Stimulated activated CD4-positive, alpha-beta T cell treated with anti-CD3 and anti-CD28 coated beads, Interleukin-2, amount 100 ng/mL, for 48 hours (primary cell): ENCODE measurements at regions not wholly inside any gene's neighbourhood (a gene's known extent, or its start where the extent isn't known, plus 50 kb on each side); places are given as distances from the start of the nearest gene placed in this dataset.

Source experiments
- DNase-seq, 2 donors: peaks; one replicate each; pipeline ENCODE4 v3.0.0-alpha.2; 2020

- no peak for DNase-seq
Measured at GRCh38 chr22:26897384-26897783, 240.0 kb downstream of the MIAT start.

- DNase-seq: no peak
Measured at GRCh38 chr22:26898946-26899605, 241.7 kb downstream of the MIAT start.

- no peak for DNase-seq
Measured at GRCh38 chr22:26900787-26901186, 243.4 kb downstream of the MIAT start.

GRCh38 chr22:26901198-26901816 lies 243.9 kb downstream of the MIAT start:
- DNase-seq: no peak

- DNase-seq: no peak
Measured at GRCh38 chr22:26902401-26903029, 245.1 kb downstream of the MIAT start.

- DNase-seq: peak; percentile 1 to 5
Measured at GRCh38 chr22:26903030-26903856, 245.9 kb downstream of the MIAT start.

- DNase-seq: no peak
Measured at GRCh38 chr22:26904483-26904882, 247.1 kb downstream of the MIAT start.

- no peak for DNase-seq
Measured at GRCh38 chr22:26905076-26905475, 247.7 kb downstream of the MIAT start.

GRCh38 chr22:26905640-26906039 lies 248.3 kb downstream of the MIAT start:
- no peak for DNase-seq

- no peak for DNase-seq
Measured at GRCh38 chr22:26906464-26906863, 249.1 kb downstream of the MIAT start.

- DNase-seq: no peak
Measured at GRCh38 chr22:26907366-26907765, 250.0 kb downstream of the MIAT start.

- no peak for DNase-seq
Measured at GRCh38 chr22:26910845-26911244, 253.5 kb downstream of the MIAT start.

GRCh38 chr22:26912655-26913345 lies 255.4 kb downstream of the MIAT start:
- no peak for DNase-seq

- no peak for DNase-seq
Measured at GRCh38 chr22:26914519-26915185, 257.3 kb downstream of the MIAT start.

GRCh38 chr22:26916236-26916635 lies 258.8 kb downstream of the MIAT start:
- no peak for DNase-seq

GRCh38 chr22:26918226-26918625 lies 260.8 kb downstream of the MIAT start:
- no peak for DNase-seq

- no peak for DNase-seq
Measured at GRCh38 chr22:26921726-26922125, 264.3 kb downstream of the MIAT start.

GRCh38 chr22:26922806-26923205 lies 265.4 kb downstream of the MIAT start:
- DNase-seq: no peak

GRCh38 chr22:26923531-26923930 lies 266.1 kb downstream of the MIAT start:
- DNase-seq: no peak

GRCh38 chr22:26927821-26928220 lies 270.4 kb downstream of the MIAT start:
- DNase-seq: no peak

GRCh38 chr22:26931471-26931870 lies 274.1 kb downstream of the MIAT start:
- no peak for DNase-seq

- DNase-seq: no peak
Measured at GRCh38 chr22:26933105-26933590, 275.8 kb downstream of the MIAT start.
